ENCODE measurements at regions not wholly inside any gene's neighbourhood (a gene's known extent, or its start where the extent isn't known, plus 50 kb on each side); places are given as distances from the start of the nearest gene placed in this dataset.

DNA sequence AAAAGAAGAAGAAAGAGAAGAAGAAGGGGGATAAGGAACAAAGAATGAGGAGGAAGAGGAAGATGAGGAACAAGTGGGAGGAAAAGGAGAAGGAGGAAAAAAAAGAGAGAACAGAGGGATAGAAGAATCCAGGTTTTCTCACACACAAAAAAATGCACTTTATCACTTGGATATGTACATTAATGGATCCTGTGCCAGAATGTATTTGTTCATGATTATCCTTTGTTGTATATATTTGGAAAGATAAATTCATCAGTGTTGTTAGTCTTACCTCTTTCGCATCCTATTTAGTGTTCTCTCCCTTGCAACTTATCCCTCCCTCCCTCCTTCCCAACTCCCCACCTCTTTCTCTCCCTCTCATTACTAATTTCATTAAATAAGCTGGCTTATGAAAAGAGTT lies 298.8 kb downstream of the SLCO4C1 start:
- Histone ChIP-seq H3K4me3 (ENCODE audit: low read length in 3 of 3) (no peak overlapping the region), H3K27me3 (ENCODE audit: control insufficient read depth in 3 of 3, insufficient read depth in 3 of 3, low read length in 3 of 3) (no peaks in the 10 kb centered on the region), H3K4me1 (ENCODE audit: control insufficient read depth in 3 of 3, insufficient read depth in 3 of 3, low read length in 3 of 3) (no peaks in the 10 kb centered on the region), H3K27ac (ENCODE audit: low read depth, low read length) (no peak overlapping the region), H3K9me3 (ENCODE audit: control insufficient read depth in 3 of 3, low read length in 3 of 3) (peaks cover 0 to 2% (median 0%) of the 10 kb centered on the region in 3 donors), H3K36me3 (ENCODE audit: control insufficient read depth in 3 of 3, insufficient read depth in 3 of 3, low read length in 3 of 3) (no peaks in the 10 kb centered on the region), H3K9ac (ENCODE audit: low read depth in 1 of 3, low read length in 3 of 3) (no peak overlapping the region)

DNA sequence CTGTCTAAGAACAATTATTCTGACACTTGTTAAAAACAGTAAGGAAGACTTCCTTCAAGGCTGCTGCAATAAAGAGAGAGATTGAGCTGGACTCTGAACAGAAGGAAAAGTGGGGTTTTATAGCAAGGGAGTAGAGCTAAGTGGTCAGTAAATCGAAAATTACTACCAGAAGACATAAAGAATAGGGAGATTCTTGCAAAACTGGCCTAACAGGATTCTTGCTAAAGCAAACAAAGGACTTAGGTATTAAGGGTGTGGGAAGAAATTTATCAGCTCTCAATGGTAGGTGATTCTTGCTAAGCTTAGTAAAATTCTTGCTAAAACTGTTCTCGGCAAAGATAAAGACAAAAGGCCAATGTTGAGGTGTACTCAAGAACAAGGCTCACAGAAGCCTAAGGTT lies 300.5 kb downstream of the SLCO4C1 start:
- H3K9me3 ChIP-seq (ENCODE audit: control insufficient read depth in 3 of 3, low read length in 3 of 3): peaks cover 0 to 2% (median 0%) of the 10 kb centered on the region in 3 donors
- no peak overlapping the region for H3K27ac ChIP-seq (ENCODE audit: low read depth, low read length)
- no peak overlapping the region for H3K9ac ChIP-seq (ENCODE audit: low read depth in 1 of 3, low read length in 3 of 3)
- no peaks in the 10 kb centered on the region for H3K36me3 ChIP-seq (ENCODE audit: control insufficient read depth in 3 of 3, insufficient read depth in 3 of 3, low read length in 3 of 3)
- H3K4me1 ChIP-seq (ENCODE audit: control insufficient read depth in 3 of 3, insufficient read depth in 3 of 3, low read length in 3 of 3): no peaks in the 10 kb centered on the region
- no peak overlapping the region for H3K4me3 ChIP-seq (ENCODE audit: low read length in 3 of 3)
- H3K27me3 ChIP-seq (ENCODE audit: control insufficient read depth in 3 of 3, insufficient read depth in 3 of 3, low read length in 3 of 3): no peaks in the 10 kb centered on the region

DNA sequence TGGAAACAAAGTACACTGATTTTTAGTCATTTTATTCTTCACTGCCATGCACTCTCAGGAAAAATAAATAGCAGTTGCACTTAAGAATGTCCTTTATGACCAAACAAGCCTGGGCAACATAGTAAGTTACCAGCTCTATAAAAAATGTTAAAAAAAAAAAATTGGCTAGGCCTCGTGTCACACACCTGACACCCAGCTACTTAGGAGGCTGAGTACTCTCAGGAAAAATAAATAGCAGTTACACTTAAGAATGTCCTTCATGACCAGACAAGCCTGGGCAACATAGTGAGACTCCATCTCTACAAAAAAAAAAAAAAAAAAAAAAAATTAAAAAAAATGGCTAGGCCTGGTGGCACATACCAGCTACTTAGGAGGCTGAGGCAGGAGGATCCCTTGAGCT lies 304.6 kb downstream of the SLCO4C1 start:
- Histone ChIP-seq H3K27me3 (ENCODE audit: control insufficient read depth in 3 of 3, insufficient read depth in 3 of 3, low read length in 3 of 3) (no peaks in the 10 kb centered on the region), H3K4me1 (ENCODE audit: control insufficient read depth in 3 of 3, insufficient read depth in 3 of 3, low read length in 3 of 3) (no peaks in the 10 kb centered on the region), H3K27ac (ENCODE audit: low read depth, low read length) (no peak overlapping the region), H3K9ac (ENCODE audit: low read depth in 1 of 3, low read length in 3 of 3) (no peak overlapping the region), H3K36me3 (ENCODE audit: control insufficient read depth in 3 of 3, insufficient read depth in 3 of 3, low read length in 3 of 3) (no peaks in the 10 kb centered on the region), H3K4me3 (ENCODE audit: low read length in 3 of 3) (no peak overlapping the region), H3K9me3 (ENCODE audit: control insufficient read depth in 3 of 3, low read length in 3 of 3) (no peaks in the 10 kb centered on the region)

DNA sequence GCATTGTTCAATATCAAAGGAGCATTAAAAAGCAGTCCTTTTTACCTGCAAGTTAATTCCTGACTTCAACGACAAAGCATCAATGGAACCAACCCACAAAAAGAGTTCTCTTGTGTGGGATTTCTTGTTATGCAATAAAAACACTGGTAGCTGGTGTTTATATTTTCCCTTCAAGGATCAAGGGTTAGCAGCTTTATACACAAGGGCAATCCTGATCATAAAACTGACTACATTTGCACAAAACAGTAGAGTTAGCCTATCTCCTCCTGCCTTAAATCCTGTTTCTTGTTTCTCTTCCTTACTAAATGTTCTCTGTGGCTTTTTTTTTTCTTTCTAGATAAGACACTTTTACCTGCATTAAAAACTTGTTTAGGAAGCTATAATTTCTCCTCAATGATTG lies 306.4 kb downstream of the SLCO4C1 start:
- no peaks in the 10 kb centered on the region for H3K36me3 ChIP-seq (ENCODE audit: control insufficient read depth in 3 of 3, insufficient read depth in 3 of 3, low read length in 3 of 3)
- no peaks in the 10 kb centered on the region for H3K27me3 ChIP-seq (ENCODE audit: control insufficient read depth in 3 of 3, insufficient read depth in 3 of 3, low read length in 3 of 3)
- H3K9ac ChIP-seq (ENCODE audit: low read depth in 1 of 3, low read length in 3 of 3): no peak overlapping the region
- H3K4me1 ChIP-seq (ENCODE audit: control insufficient read depth in 3 of 3, insufficient read depth in 3 of 3, low read length in 3 of 3): no peaks in the 10 kb centered on the region
- no peaks in the 10 kb centered on the region for H3K9me3 ChIP-seq (ENCODE audit: control insufficient read depth in 3 of 3, low read length in 3 of 3)
- no peak overlapping the region for H3K4me3 ChIP-seq (ENCODE audit: low read length in 3 of 3)
- no peak overlapping the region for H3K27ac ChIP-seq (ENCODE audit: low read depth, low read length)

DNA sequence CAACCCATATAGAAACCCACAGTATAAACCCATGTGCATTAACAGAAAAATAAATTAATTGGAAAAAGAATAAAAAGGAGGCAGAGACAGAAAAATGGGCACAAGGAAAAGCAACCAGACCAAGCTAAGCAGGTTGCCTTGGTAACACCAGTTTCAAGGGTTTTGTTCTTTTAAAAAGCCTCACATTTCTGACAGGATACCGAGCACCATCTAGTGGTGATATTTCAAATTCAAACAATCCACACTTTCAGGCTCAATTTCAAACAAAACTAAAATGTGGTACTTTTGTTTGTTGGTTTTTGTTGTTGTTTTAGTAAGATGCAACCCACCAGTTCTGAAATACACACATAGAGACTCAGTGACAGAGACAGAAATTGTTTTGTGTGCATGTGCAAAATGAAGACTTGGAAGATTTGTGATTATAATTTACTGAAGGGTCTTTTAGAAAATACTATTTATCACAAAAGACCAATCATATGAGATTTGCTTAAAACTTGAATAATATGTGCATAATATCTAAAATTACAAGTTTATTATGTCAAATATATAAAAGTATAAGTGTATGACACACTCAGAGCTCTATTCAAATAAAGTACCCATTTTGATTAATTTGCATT lies 318.2 kb downstream of the SLCO4C1 start:
- Histone ChIP-seq H3K9me3 (ENCODE audit: control insufficient read depth in 3 of 3, low read length in 3 of 3) (no peaks in the 10 kb centered on the region), H3K4me3 (ENCODE audit: low read length in 3 of 3) (no peak overlapping the region), H3K27me3 (ENCODE audit: control insufficient read depth in 3 of 3, insufficient read depth in 3 of 3, low read length in 3 of 3) (no peaks in the 10 kb centered on the region)

DNA sequence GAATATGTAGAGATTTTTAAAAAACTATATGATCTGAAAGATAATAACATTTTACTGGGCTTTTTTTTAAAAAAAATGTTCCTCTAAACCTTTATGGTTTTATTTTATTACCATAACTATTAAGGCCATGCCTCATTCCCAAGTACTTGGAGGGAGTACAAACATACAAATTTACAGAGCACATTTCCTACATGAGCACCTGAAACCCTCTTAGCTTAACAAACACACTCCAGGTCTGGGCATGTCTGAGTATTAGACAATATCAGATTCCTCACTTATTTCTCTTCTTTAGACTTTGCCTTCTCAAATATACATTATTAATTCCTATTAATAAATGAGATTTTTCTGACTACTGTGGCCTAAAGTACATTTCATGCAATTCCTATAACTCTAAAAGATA lies 319.2 kb downstream of the SLCO4C1 start:
- Histone ChIP-seq H3K36me3 (ENCODE audit: control insufficient read depth in 3 of 3, insufficient read depth in 3 of 3, low read length in 3 of 3) (no peaks in the 10 kb centered on the region), H3K27ac (ENCODE audit: low read depth, low read length) (no peak overlapping the region), H3K4me1 (ENCODE audit: control insufficient read depth in 3 of 3, insufficient read depth in 3 of 3, low read length in 3 of 3) (no peaks in the 10 kb centered on the region), H3K9me3 (ENCODE audit: control insufficient read depth in 3 of 3, low read length in 3 of 3) (no peaks in the 10 kb centered on the region), H3K27me3 (ENCODE audit: control insufficient read depth in 3 of 3, insufficient read depth in 3 of 3, low read length in 3 of 3) (no peaks in the 10 kb centered on the region), H3K4me3 (ENCODE audit: low read length in 3 of 3) (no peak overlapping the region), H3K9ac (ENCODE audit: low read depth in 1 of 3, low read length in 3 of 3) (no peak overlapping the region)

More for the DNA sequence above, 318.2 kb downstream of the SLCO4C1 start:
- Histone ChIP-seq H3K36me3 (ENCODE audit: control insufficient read depth in 3 of 3, insufficient read depth in 3 of 3, low read length in 3 of 3) (no peaks in the 10 kb centered on the region), H3K9ac (ENCODE audit: low read depth in 1 of 3, low read length in 3 of 3) (no peak overlapping the region), H3K4me1 (ENCODE audit: control insufficient read depth in 3 of 3, insufficient read depth in 3 of 3, low read length in 3 of 3) (no peaks in the 10 kb centered on the region), H3K27ac (ENCODE audit: low read depth, low read length) (no peak overlapping the region)

DNA sequence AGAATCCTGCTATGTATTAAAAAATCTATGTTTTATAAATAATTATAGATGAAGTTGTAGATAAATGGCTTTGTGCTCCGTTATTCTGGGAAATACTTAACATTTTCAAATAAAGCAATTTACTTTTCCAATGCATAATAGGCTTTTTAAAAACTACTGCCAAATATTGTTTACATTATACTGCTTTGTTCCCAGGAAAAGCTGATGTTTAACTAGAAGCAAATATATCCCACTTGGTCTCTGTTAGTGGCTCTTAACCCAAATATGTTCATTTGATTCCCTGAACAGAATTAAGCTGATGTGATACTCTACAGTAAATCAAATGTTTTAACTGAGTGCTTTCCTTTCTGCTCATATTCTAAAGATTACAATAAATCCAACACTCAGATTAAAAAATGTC lies 326.3 kb downstream of the SLCO4C1 start:
- Histone ChIP-seq H3K27me3 (ENCODE audit: control insufficient read depth in 3 of 3, insufficient read depth in 3 of 3, low read length in 3 of 3) (no peaks in the 10 kb centered on the region), H3K4me1 (ENCODE audit: control insufficient read depth in 3 of 3, insufficient read depth in 3 of 3, low read length in 3 of 3) (no peaks in the 10 kb centered on the region), H3K9me3 (ENCODE audit: control insufficient read depth in 3 of 3, low read length in 3 of 3) (no peaks in the 10 kb centered on the region), H3K9ac (ENCODE audit: low read depth in 1 of 3, low read length in 3 of 3) (no peak overlapping the region), H3K4me3 (ENCODE audit: low read length in 3 of 3) (no peak overlapping the region), H3K36me3 (ENCODE audit: control insufficient read depth in 3 of 3, insufficient read depth in 3 of 3, low read length in 3 of 3) (no peaks in the 10 kb centered on the region), H3K27ac (ENCODE audit: low read depth, low read length) (no peak overlapping the region)

DNA sequence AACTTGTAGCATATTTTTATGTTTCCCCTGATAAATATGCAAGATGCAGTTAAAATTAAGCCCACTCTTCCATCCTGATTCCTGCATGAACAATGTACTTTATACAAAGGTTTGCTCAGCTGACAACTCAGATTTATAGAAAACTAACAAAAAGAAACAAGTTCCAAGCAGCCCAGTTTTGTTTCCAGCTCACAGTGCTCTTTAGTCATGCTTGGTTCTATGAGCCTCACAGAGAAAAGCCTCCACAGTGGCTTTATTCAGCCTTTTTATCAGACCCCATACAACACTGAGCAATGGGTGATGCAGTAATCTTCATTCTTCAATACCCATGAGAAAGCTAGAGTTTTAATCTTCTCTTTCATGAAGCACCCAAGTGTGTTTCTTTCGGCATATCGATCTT lies 329.6 kb downstream of the SLCO4C1 start:
- Histone ChIP-seq H3K4me1 (ENCODE audit: control insufficient read depth in 3 of 3, insufficient read depth in 3 of 3, low read length in 3 of 3) (no peaks in the 10 kb centered on the region), H3K27ac (ENCODE audit: low read depth, low read length) (no peak overlapping the region), H3K4me3 (ENCODE audit: low read length in 3 of 3) (no peak overlapping the region), H3K9me3 (ENCODE audit: control insufficient read depth in 3 of 3, low read length in 3 of 3) (no peaks in the 10 kb centered on the region), H3K9ac (ENCODE audit: low read depth in 1 of 3, low read length in 3 of 3) (no peak overlapping the region), H3K36me3 (ENCODE audit: control insufficient read depth in 3 of 3, insufficient read depth in 3 of 3, low read length in 3 of 3) (no peaks in the 10 kb centered on the region), H3K27me3 (ENCODE audit: control insufficient read depth in 3 of 3, insufficient read depth in 3 of 3, low read length in 3 of 3) (no peaks in the 10 kb centered on the region)

DNA sequence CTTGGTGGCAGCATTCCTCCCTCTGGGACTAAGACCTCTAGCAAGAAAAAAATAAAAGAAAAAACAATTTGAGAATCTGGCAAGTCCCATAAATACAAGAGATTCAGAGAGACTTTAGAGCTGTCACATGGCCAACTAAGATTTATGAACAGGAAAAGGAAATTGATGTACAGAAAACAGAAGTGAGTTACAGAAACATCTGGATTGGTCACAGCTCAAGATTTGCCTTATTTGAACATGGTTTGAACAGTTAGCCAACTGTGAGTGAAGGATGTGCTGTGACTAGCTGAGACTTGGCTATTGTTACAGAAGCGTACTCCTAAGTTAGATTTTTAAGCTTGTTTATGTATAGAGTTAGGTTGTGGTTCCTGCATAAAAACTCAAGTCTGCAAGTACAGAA lies 340.2 kb downstream of the SLCO4C1 start:
- no peaks in the 10 kb centered on the region for H3K27me3 ChIP-seq (ENCODE audit: control insufficient read depth in 3 of 3, insufficient read depth in 3 of 3, low read length in 3 of 3)
- H3K9me3 ChIP-seq (ENCODE audit: control insufficient read depth in 3 of 3, low read length in 3 of 3): no peaks in the 10 kb centered on the region
- H3K4me3 ChIP-seq (ENCODE audit: low read length in 3 of 3): no peak overlapping the region
- H3K9ac ChIP-seq (ENCODE audit: low read depth in 1 of 3, low read length in 3 of 3): no peak overlapping the region
- no peaks in the 10 kb centered on the region for H3K36me3 ChIP-seq (ENCODE audit: control insufficient read depth in 3 of 3, insufficient read depth in 3 of 3, low read length in 3 of 3)
- no peak overlapping the region for H3K27ac ChIP-seq (ENCODE audit: low read depth, low read length)
- H3K4me1 ChIP-seq (ENCODE audit: control insufficient read depth in 3 of 3, insufficient read depth in 3 of 3, low read length in 3 of 3): no peaks in the 10 kb centered on the region

DNA sequence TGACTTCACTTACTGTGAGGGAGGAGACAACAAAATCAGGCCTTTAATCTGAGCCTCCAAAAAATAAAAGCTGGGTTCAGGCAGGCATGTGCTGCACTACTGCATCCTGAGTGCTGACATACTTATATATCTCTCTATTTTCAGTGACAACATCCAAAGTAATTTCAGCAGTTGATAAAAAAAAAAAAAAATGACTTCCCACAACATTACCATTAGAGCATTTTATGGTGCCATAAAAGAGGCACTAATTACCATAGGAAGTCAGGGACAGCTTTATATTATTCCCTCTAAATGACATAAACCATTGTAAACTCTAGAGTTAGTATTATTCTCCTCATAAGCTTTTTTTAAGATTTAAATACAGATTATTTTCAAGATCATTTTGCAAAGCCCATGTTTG lies 346.1 kb downstream of the SLCO4C1 start:
- Histone ChIP-seq H3K36me3 (ENCODE audit: control insufficient read depth in 3 of 3, insufficient read depth in 3 of 3, low read length in 3 of 3) (no peaks in the 10 kb centered on the region), H3K27me3 (ENCODE audit: control insufficient read depth in 3 of 3, insufficient read depth in 3 of 3, low read length in 3 of 3) (no peaks in the 10 kb centered on the region), H3K9ac (ENCODE audit: low read depth in 1 of 3, low read length in 3 of 3) (no peak overlapping the region), H3K4me1 (ENCODE audit: control insufficient read depth in 3 of 3, insufficient read depth in 3 of 3, low read length in 3 of 3) (no peaks in the 10 kb centered on the region), H3K4me3 (ENCODE audit: low read length in 3 of 3) (no peak overlapping the region), H3K9me3 (ENCODE audit: control insufficient read depth in 3 of 3, low read length in 3 of 3) (no peaks in the 10 kb centered on the region), H3K27ac (ENCODE audit: low read depth, low read length) (no peak overlapping the region)

DNA sequence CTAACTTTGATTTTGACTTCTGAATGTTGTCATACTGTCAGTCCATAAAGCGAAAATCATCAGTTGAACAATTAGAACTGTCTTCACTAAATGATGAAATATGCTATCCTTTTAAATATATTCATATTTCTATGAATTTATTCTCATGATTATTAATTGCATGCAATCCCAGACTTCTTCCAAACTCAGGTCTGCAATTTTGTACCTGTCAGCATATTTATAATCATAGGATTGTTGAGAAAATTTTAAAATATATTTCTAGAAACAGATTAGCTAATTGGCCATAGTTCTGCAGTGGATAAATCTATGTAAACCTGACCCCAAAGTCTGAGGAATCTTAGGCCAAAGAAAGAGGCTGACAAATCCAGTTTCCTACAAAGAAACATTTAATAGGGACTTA lies 347.5 kb downstream of the SLCO4C1 start:
- no peak overlapping the region for H3K4me3 ChIP-seq (ENCODE audit: low read length in 3 of 3)
- H3K9me3 ChIP-seq (ENCODE audit: control insufficient read depth in 3 of 3, low read length in 3 of 3): no peaks in the 10 kb centered on the region
- no peaks in the 10 kb centered on the region for H3K27me3 ChIP-seq (ENCODE audit: control insufficient read depth in 3 of 3, insufficient read depth in 3 of 3, low read length in 3 of 3)

More for the DNA sequence above, 347.5 kb downstream of the SLCO4C1 start:
- H3K4me1 ChIP-seq (ENCODE audit: control insufficient read depth in 3 of 3, insufficient read depth in 3 of 3, low read length in 3 of 3): no peaks in the 10 kb centered on the region
- no peak overlapping the region for H3K9ac ChIP-seq (ENCODE audit: low read depth in 1 of 3, low read length in 3 of 3)
- H3K36me3 ChIP-seq (ENCODE audit: control insufficient read depth in 3 of 3, insufficient read depth in 3 of 3, low read length in 3 of 3): no peaks in the 10 kb centered on the region
- H3K27ac ChIP-seq (ENCODE audit: low read depth, low read length): no peak overlapping the region
